RWPE1 (cell line): ENCODE measurements at regions not wholly inside any gene's neighbourhood (a gene's known extent, or its start where the extent isn't known, plus 50 kb on each side); places are given as distances from the start of the nearest gene placed in this dataset.
"Not testable (repeated sequence)": the region's sequence is repeated elsewhere in the genome, so short reads cannot be mapped to it uniquely, and the experiment has no call there.

ENCODE experiments used
- CTCF ChIA-PET: fragments of 350-600 bp; sonication (Branson Sonifier 250); formaldehyde crosslinking; extraction: SDS; loops from one replicate; lab custom pipeline; 2021; lab: Yijun Ruan, JAX
- POLR2A ChIA-PET: fragments of 400-600 bp; formaldehyde crosslinking; extraction: SDS; loops from one replicate; lab custom pipeline; 2020; ENCODE audit warnings: antibody characterized with exemption; ENCODE audit not compliant: low non-redundant PET; lab: Yijun Ruan, JAX
- DNase-seq: peaks from one replicate; pipeline ENCODE4 v3.0.0; 2012; ENCODE audit warnings: low spot score
- H3K27ac ChIP-seq: fragments of 450-650 bp; 2 replicates; pipeline ENCODE4 v1.5.1; 2017
- TF ChIP-seq, protein P1 (sequence below): fragments of 450-650 bp; conservative IDR thresholded peaks from 2 replicates; pipeline ENCODE4 v1.5.1; 2017; ENCODE audit warnings: low read depth, mild to moderate bottlenecking

DNA sequence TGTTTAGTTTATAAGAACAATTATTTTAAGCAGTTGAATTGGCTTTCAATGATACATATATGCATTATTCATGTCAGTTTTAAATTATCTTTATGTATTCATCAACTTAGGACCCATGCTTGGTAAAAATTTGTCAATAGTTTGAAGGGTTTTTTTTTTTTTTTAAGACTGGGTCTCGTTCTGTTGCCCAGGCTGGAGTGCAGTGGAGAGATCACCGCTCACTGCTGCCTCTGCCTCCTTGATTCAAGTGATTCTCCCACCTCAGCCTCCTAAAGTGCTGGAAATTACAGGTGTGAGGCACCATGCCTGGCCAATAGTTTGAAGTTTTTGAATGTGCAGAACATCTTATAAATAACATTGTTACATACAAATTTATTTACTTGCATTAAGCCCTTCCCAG lies 1671.0 kb upstream of the B3GALT2 start:
- POLR2A ChIA-PET: no interaction called here
- TF ChIP-seq, protein P1, sequence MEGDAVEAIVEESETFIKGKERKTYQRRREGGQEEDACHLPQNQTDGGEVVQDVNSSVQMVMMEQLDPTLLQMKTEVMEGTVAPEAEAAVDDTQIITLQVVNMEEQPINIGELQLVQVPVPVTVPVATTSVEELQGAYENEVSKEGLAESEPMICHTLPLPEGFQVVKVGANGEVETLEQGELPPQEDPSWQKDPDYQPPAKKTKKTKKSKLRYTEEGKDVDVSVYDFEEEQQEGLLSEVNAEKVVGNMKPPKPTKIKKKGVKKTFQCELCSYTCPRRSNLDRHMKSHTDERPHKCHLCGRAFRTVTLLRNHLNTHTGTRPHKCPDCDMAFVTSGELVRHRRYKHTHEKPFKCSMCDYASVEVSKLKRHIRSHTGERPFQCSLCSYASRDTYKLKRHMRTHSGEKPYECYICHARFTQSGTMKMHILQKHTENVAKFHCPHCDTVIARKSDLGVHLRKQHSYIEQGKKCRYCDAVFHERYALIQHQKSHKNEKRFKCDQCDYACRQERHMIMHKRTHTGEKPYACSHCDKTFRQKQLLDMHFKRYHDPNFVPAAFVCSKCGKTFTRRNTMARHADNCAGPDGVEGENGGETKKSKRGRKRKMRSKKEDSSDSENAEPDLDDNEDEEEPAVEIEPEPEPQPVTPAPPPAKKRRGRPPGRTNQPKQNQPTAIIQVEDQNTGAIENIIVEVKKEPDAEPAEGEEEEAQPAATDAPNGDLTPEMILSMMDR: no peak
- no peak overlapping the region for H3K27ac ChIP-seq
- no peak for DNase-seq
- CTCF ChIA-PET: no interaction called here

DNA sequence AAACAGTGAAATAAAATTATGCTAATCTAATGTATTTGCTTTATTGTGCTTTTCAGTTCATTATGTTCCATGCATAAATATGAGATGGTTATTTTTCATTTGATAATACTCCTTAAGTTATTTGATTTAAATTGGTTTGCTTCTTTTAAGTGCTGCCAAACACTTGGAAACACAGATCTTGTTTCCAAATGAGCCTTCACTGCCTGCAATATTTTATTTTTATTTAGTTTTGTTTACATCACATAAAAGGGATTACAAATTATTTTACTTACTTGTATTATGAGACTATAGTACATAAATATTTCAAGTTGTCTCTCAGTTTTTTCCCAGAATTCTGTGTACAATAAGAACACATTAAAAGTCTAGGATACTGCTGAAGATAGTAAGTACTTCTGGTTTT lies 1662.4 kb upstream of the B3GALT2 start:
- POLR2A ChIA-PET: no interaction called here
- TF ChIP-seq, protein P1: no peak
- no peak overlapping the region for H3K27ac ChIP-seq
- DNase-seq: no peak
- CTCF ChIA-PET: no interaction called here

DNA sequence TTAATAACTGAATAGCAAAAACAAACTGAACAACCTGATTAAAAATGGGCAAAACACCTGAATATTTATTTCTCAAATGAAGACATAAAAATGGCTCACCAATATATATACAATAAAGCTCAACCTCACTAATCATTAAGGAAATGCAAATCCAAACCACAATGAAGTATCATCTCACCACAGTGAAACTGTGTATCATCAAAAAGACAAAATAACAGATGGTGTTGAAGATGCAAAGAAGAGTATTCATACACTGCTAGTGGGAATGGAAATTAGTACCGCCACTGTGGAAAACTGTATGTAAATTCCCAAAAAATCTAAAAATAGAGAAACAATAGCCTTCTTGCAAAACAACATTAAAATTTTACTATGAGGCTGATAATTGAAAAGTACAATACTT lies 1660.1 kb upstream of the B3GALT2 start:
- ChIA-PET POLR2A (no interaction called here), CTCF (interaction anchor here (0.6 kb wide), 1 partner anchor 99 kb away, joined by 4 read pairs; no protein-coding TSS in a partner anchor)
- TF ChIP-seq, protein P1: no peak
- DNase-seq: no peak
- H3K27ac ChIP-seq: no peak overlapping the region

- TF ChIP-seq, protein P1: no peak
- CTCF ChIA-PET: no interaction called here
These were observed 1656.7 kb upstream of the B3GALT2 start for GRCh38 chr1:194843077-194843476.

GRCh38 chr1:194833111-194833510 lies 1646.7 kb upstream of the B3GALT2 start:
- CTCF ChIA-PET: no interaction called here

More at GRCh38 chr1:194843077-194843476, 1656.7 kb upstream of the B3GALT2 start:
- POLR2A ChIA-PET: no interaction called here
- DNase-seq: no peak
- no peak overlapping the region for H3K27ac ChIP-seq

GRCh38 chr1:194831595-194831994 lies 1645.2 kb upstream of the B3GALT2 start:
- CTCF ChIA-PET, H3K27ac ChIP-seq, DNase-seq, POLR2A ChIA-PET: not testable (repeated sequence)

More at GRCh38 chr1:194833111-194833510, 1646.7 kb upstream of the B3GALT2 start:
- DNase-seq: no peak
- TF ChIP-seq, protein P1: no peak
- POLR2A ChIA-PET: no interaction called here
- no peak overlapping the region for H3K27ac ChIP-seq

DNA sequence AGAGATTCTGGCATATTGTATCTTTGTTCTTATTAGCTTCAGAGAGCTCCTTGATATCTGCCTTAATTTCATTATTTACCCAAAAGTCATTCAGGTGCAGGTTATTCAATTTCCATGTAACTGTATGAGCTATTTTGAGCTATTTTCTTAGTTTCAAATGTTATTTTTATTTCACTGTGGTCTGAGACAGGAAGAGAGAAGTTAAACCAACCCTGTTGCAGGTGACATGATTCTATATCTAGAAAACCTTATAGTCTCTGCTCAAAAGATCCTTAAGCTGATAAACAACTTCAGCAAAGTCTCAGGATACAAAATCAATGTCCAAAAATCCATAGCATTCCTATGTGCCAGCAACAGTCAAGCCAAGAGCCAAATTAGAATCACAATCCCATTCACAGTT lies 1644.0 kb upstream of the B3GALT2 start:
- TF ChIP-seq, protein P1: no peak
- ChIA-PET CTCF (interaction anchor here (0.6 kb wide), 1 partner anchor 145 kb away, joined by 9 read pairs; no protein-coding TSS in a partner anchor), POLR2A (no interaction called here)
- no peak overlapping the region for H3K27ac ChIP-seq
- DNase-seq: no peak
